Neural crest cell (in vitro differentiated cells): ENCODE measurements at regions not wholly inside any gene's neighbourhood (a gene's known extent, or its start where the extent isn't known, plus 50 kb on each side); places are given as distances from the start of the nearest gene placed in this dataset.
A peak's percentile ranks its signal among the peaks of the same experiment; 100 is the strongest.

Source experiments
- DNase-seq: peaks from one replicate; pipeline ENCODE4 v3.0.0; 2021; ENCODE audit warnings: low read depth, mixed read lengths, low spot score
- H3K27ac Mint-ChIP-seq: one replicate; pipeline ENCODE4 v1.8.0; 2021; ENCODE audit warnings: mild to moderate bottlenecking, mixed read lengths; ENCODE audit not compliant: unreplicated experiment
- H3K27me3 Mint-ChIP-seq: 2 replicates; pipeline ENCODE4 v1.8.0; 2021; ENCODE audit warnings: low read depth, mild to moderate bottlenecking, mixed read lengths
- H3K36me3 Mint-ChIP-seq: 2 replicates; pipeline ENCODE4 v1.8.0; 2021; ENCODE audit warnings: low read depth, mild to moderate bottlenecking, mixed read lengths
- H3K4me1 Mint-ChIP-seq: 2 replicates; pipeline ENCODE4 v1.8.0; 2021; ENCODE audit warnings: mixed read lengths
- H3K4me3 Mint-ChIP-seq: one replicate; pipeline ENCODE4 v1.8.0; 2021; ENCODE audit warnings: mild to moderate bottlenecking, mixed read lengths
- H3K9me3 Mint-ChIP-seq: 2 replicates; pipeline ENCODE4 v1.8.0; 2021; ENCODE audit warnings: mixed read lengths
- CTCF ChIP-seq: fragments of 200-600 bp; sonication (generic); conservative IDR thresholded peaks from 2 replicates; pipeline ENCODE4 v1.5.0; 2021; ENCODE audit warnings: antibody characterized with exemption, mild to moderate bottlenecking

DNA sequence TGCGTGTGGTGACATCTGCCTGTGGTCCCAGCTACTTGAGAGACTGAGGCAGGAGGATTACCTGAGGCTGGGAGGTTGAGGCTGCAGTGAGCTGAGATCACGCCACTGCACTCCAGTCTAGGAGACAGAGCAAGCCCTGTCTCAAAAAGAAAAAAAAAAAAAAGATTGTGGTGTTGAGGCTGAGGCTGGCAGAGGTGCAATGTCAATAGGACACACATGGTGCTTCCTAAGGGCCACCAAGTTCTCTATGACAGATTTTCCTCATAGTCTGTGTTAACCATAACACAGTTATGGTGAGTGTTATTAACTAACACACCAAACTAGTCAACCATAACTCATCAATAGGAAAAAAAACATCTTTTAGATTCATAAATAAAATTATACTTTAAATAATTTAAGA is 494.4 kb downstream of the TMX3 start:
- no peak overlapping the region for H3K4me3 Mint-ChIP-seq
- H3K27me3 Mint-ChIP-seq, result no peaks in the 10 kb centered on the region
- H3K27ac Mint-ChIP-seq, result peak overlapping the region; percentile 35
- peaks cover 14% of the 10 kb centered on the region for H3K4me1 Mint-ChIP-seq
- H3K36me3 Mint-ChIP-seq, result peaks cover 3% of the 10 kb centered on the region
- DNase-seq, result no peak
- TF ChIP-seq CTCF, result no peak
- H3K9me3 Mint-ChIP-seq, result peaks cover 4% of the 10 kb centered on the region

DNA sequence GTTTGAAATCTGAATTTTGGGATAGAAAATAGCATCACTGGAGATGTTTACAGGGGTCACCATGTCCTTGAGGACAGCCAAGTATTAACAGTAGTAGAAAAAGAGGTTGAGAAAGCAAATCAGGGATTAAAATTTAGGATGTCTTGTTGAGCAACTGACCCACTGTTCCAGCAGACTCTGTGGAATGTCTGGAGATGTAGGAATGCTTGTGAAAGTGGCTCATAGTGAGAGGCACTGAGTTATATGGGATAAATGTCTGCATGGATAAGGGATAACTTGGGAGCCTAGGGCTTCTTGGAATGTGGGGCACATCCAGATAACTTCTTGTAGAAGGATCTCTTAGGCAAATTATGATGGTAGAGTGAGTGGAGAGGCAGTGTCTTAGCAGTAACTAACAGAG is 495.0 kb downstream of the TMX3 start:
- H3K4me3 Mint-ChIP-seq, result no peak overlapping the region
- peaks cover 4% of the 10 kb centered on the region for H3K9me3 Mint-ChIP-seq
- H3K36me3 Mint-ChIP-seq, result peaks cover 3% of the 10 kb centered on the region
- H3K27ac Mint-ChIP-seq, result no peak overlapping the region
- no peak for DNase-seq
- H3K27me3 Mint-ChIP-seq, result no peaks in the 10 kb centered on the region
- H3K4me1 Mint-ChIP-seq, result peaks cover 14% of the 10 kb centered on the region
- no peak for TF ChIP-seq CTCF

DNA sequence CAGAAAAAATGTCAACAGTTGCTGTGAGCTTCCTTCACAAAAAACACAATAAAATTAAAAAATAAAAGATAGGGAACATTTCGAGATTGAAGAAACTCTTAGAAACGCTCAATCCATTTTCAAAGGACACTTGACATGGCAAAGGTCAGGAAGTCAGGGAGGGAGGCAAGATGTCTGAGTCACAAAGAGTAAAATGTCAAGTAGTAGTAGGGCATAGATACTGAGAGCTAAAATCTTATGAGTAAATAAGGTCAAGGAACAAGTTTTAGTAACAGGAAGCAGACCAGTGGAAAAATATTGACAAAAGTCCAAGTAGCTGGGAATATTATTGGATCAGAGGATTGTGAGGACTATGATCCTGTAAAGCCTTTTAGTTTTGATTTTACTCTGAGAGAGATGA is 495.6 kb downstream of the TMX3 start:
- Mint-ChIP-seq H3K4me1 (peaks cover 13% of the 10 kb centered on the region), H3K4me3 (no peak overlapping the region), H3K27ac (no peak overlapping the region), H3K36me3 (peaks cover 3% of the 10 kb centered on the region), H3K9me3 (peaks cover 3% of the 10 kb centered on the region), H3K27me3 (no peaks in the 10 kb centered on the region)
- no peak for DNase-seq
- no peak for TF ChIP-seq CTCF

DNA sequence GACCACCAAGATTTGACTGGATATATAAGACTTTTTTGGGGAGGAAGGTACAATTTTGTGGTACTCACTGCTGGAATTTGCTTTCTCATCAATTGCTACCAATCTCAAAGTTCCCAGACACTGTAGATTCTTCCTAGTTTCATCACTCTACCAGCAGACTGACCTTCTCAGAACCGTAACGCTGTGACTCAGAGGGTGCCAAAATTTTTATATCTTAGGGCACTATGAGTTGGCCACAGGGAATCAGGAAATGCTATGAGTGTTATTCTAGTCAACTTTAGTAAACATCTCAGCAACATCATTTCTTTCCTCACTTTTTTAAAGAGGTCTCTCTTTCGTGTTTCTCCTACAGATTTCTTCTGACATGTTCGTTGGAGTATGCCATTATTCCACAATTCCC is 499.0 kb downstream of the TMX3 start:
- Mint-ChIP-seq H3K27ac (peak overlapping the region; percentile 50), H3K4me3 (no peak overlapping the region), H3K4me1 (peaks cover under 1% of the 10 kb centered on the region), H3K36me3 (no peaks in the 10 kb centered on the region), H3K9me3 (no peaks in the 10 kb centered on the region), H3K27me3 (no peaks in the 10 kb centered on the region)
- no peak for TF ChIP-seq CTCF
- no peak for DNase-seq

DNA sequence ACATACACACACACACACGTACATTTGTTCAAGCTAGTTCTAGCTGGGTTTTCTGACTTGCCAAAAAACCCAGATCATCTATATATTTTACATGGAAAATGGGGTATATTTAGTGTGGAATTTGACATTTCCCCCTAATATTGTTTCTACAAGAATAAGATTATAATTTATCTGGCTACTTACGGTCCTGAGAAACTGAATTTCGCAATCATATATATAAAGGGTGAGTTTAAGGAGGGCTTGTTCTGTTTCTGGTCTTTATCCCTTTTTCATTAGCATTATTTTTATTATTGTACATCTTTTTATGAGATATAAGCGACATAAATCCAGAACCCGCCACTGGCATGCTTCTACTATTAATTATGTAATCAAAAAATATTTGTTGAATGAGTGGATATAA is 528.9 kb downstream of the TMX3 start:
- H3K27ac Mint-ChIP-seq, result no peak overlapping the region
- no peak overlapping the region for H3K4me3 Mint-ChIP-seq
- H3K9me3 Mint-ChIP-seq, result no peaks in the 10 kb centered on the region

More for the DNA sequence above, 528.9 kb downstream of the TMX3 start:
- Mint-ChIP-seq H3K36me3 (no peaks in the 10 kb centered on the region), H3K4me1 (no peaks in the 10 kb centered on the region), H3K27me3 (no peaks in the 10 kb centered on the region)
- no peak for DNase-seq
- TF ChIP-seq CTCF, result no peak
